Endothelial cell of umbilical vein (primary cell): ENCODE measurements at regions not wholly inside any gene's neighbourhood (a gene's known extent, or its start where the extent isn't known, plus 50 kb on each side); places are given as distances from the start of the nearest gene placed in this dataset.

Source experiments
- BruUV-seq: library from RNA; stranded (reverse); fragments of 400-500 nt; replicated peaks from 2 replicates; lab custom pipeline; 2021; lab: Mats Ljungman, UMichigan
- CTCF ChIA-PET: fragments of 300-600, 350-600 bp; sonication (Branson Sonifier 250); formaldehyde crosslinking; loops from one replicate; lab custom pipeline; 2021; ENCODE audit warnings: antibody characterized with exemption, inconsistent platforms; lab: Charles Lee
- POLR2A ChIA-PET: fragments of 300-600, 350-600 bp; sonication (Branson Sonifier 250); formaldehyde crosslinking; loops from one replicate; lab custom pipeline; 2021; ENCODE audit warnings: antibody characterized with exemption, inconsistent platforms; lab: Charles Lee
- DNase-seq: peaks from one replicate; pipeline ENCODE4 v3.0.0-alpha.2; 2011; ENCODE audit warnings: low read depth, low spot score
- FAIRE-seq: peaks from 2 replicates; lab custom pipeline; 2011; peaks lifted over from hg19 to GRCh38; lab: Jason Lieb, UNC
- H2AFZ ChIP-seq: 2 replicates; pipeline ENCODE4 v1.6.0; 2012; ENCODE audit warnings: low read depth, low read length, control low read depth, inconsistent platforms
- H3K27ac ChIP-seq: 2 replicates; pipeline ENCODE4 v1.5.1; 2011; ENCODE audit warnings: low read depth, mild to moderate bottlenecking, control low read depth, low read length, moderate library complexity; ENCODE audit not compliant: insufficient read depth
- H3K27me3 ChIP-seq, 2 experiments: 2 replicates each; pipeline versions ENCODE4 v1.6.0 to v1.6.1; 2011; ENCODE audit warnings: low read length in 2 of 2, mixed read lengths in 1 of 2; ENCODE audit not compliant: control insufficient read depth in 2 of 2, insufficient read depth in 2 of 2
- H3K36me3 ChIP-seq, 2 experiments: 2 replicates in 1 of 2; 3 replicates in 1 of 2; pipeline ENCODE4 v1.5.1; 2011; ENCODE audit warnings: low read length in 2 of 2, mild to moderate bottlenecking in 1 of 2, moderate library complexity in 1 of 2; ENCODE audit not compliant: control insufficient read depth in 2 of 2, insufficient read depth in 2 of 2; ENCODE audit errors: extremely low read depth in 1 of 2
- H3K4me1 ChIP-seq: 3 replicates; pipeline ENCODE4 v1.5.1; 2011; ENCODE audit warnings: mild to moderate bottlenecking, low read length; ENCODE audit not compliant: control insufficient read depth, insufficient read depth; ENCODE audit errors: extremely low read depth
- H3K4me2 ChIP-seq: 2 replicates; pipeline ENCODE4 v1.6.1; 2011; ENCODE audit warnings: low read length, control low read depth, mixed read lengths; ENCODE audit not compliant: insufficient read depth
- H3K4me3 ChIP-seq, 3 experiments: fragments of 200-600 bp in 1 of 3; sonication (generic), shearing (Covaris generic) in 1 of 3; replicated peaks in 1 of 3; 2 replicates each; pipeline ENCODE4 v1.5.1; 2011 to 2016; ENCODE audit warnings: control low read depth in 3 of 3, low read length in 3 of 3, mild to moderate bottlenecking in 2 of 3, inconsistent platforms in 1 of 3, low read depth in 1 of 3, moderate library complexity in 1 of 3; ENCODE audit not compliant: insufficient read depth in 1 of 3
- H3K79me2 ChIP-seq: 2 replicates; pipeline ENCODE4 v1.6.0; 2012; ENCODE audit warnings: low read length, inconsistent platforms; ENCODE audit not compliant: control insufficient read depth, insufficient read depth
- H3K9ac ChIP-seq: replicated peaks from 2 replicates; pipeline ENCODE3; 2011; ENCODE audit warnings: low read length, control low read depth; ENCODE audit not compliant: insufficient read depth; ENCODE audit errors: extremely low read depth
- H3K9me1 ChIP-seq: replicated peaks from 3 replicates; pipeline ENCODE4 v1.6.0; 2011; ENCODE audit warnings: mild to moderate bottlenecking, low read length; ENCODE audit not compliant: control insufficient read depth, insufficient read depth; ENCODE audit errors: extremely low read depth
- H3K9me3 ChIP-seq: replicated peaks from 2 replicates; pipeline ENCODE4 v1.5.1; 2012; ENCODE audit warnings: low read length, inconsistent platforms; ENCODE audit not compliant: control insufficient read depth, insufficient read depth
- H4K20me1 ChIP-seq: replicated peaks from 2 replicates; pipeline ENCODE3; 2011; ENCODE audit warnings: mild to moderate bottlenecking, low read length; ENCODE audit not compliant: control insufficient read depth, insufficient read depth; ENCODE audit errors: extremely low read depth
- EZH2 ChIP-seq: IDR thresholded peaks from 2 replicates; pipeline ENCODE4 v1.6.1; 2012; ENCODE audit warnings: borderline replicate concordance, low read depth, mild to moderate bottlenecking, moderate library complexity, low read length, inconsistent platforms; ENCODE audit not compliant: severe bottlenecking
- FOS ChIP-seq: IDR thresholded peaks from 2 replicates; pipeline ENCODE4 v1.6.1; 2011; ENCODE audit warnings: mild to moderate bottlenecking, low read length, moderate library complexity, borderline replicate concordance; ENCODE audit not compliant: insufficient read depth
- GATA2 ChIP-seq: IDR thresholded peaks from 2 replicates; pipeline ENCODE4 v1.7.0; 2011; ENCODE audit warnings: low read depth, mild to moderate bottlenecking, moderate library complexity, mixed read lengths, low read length; ENCODE audit not compliant: insufficient read length, insufficient read depth
- JUN ChIP-seq: IDR thresholded peaks from 2 replicates; pipeline ENCODE4 v1.6.1; 2011; ENCODE audit warnings: borderline replicate concordance, low read depth; ENCODE audit not compliant: insufficient read length, insufficient read depth
- MAX ChIP-seq: IDR thresholded peaks from 2 replicates; pipeline ENCODE4 v1.6.1; 2011; ENCODE audit not compliant: insufficient read depth, insufficient read length
- MYC ChIP-seq: IDR thresholded peaks from one replicate; pipeline ENCODE4 v1.6.1; 2011; ENCODE audit warnings: mild to moderate bottlenecking, low read depth, low read length
- POLR2A ChIP-seq: IDR thresholded peaks from 2 replicates; pipeline ENCODE4 v1.6.1; 2012; ENCODE audit warnings: low read depth, mild to moderate bottlenecking, control low read depth, low read length
- POLR2AphosphoS5 ChIP-seq: IDR thresholded peaks from 2 replicates; pipeline ENCODE4 v1.6.1; 2012; ENCODE audit warnings: low read depth, mild to moderate bottlenecking, control low read depth, low read length, moderate library complexity; ENCODE audit not compliant: insufficient read depth
- dilution Hi-C: fragments of 300-500 bp; cut with MboI; formaldehyde crosslinking; loops from one replicate; pipeline ENCODE4 v1.15.0; 2019; ENCODE audit warnings: low sequenced_read_pairs; ENCODE audit not compliant: extremely low pct_ligation_motif_present
- intact Hi-C: fragments of 100-400 bp; cut with micrococcal nuclease; formaldehyde crosslinking; loops from one replicate; pipeline ENCODE4 v1.10.0; 2022
- TF ChIP-seq, protein P1 (sequence below), 2 donors: IDR thresholded peaks; 1 replicate in 1 of 2; 2 replicates in 1 of 2; pipeline ENCODE4 v1.5.1; 2011; ENCODE audit warnings: low read length in 2 of 2, mild to moderate bottlenecking in 2 of 2, moderate library complexity in 2 of 2, control low read depth in 1 of 2, inconsistent platforms in 1 of 2, low read depth in 1 of 2; ENCODE audit not compliant: insufficient read depth in 1 of 2; ENCODE audit errors: extremely low read depth in 1 of 2

- no peak overlapping the region for H2AFZ ChIP-seq
- no peak overlapping the region for H3K27ac ChIP-seq
- H3K9ac ChIP-seq = no peak overlapping the region
- H3K4me1 ChIP-seq = no peaks in the 10 kb centered on the region
- no peak for FAIRE-seq
- TF ChIP-seq MAX = no peak
- no peak for TF ChIP-seq FOS
- TF ChIP-seq EZH2 = no peak
- no peak for TF ChIP-seq POLR2AphosphoS5
- no peak for TF ChIP-seq GATA2
- no peak for TF ChIP-seq POLR2A
- TF ChIP-seq JUN = no peak
- TF ChIP-seq, protein P1, sequence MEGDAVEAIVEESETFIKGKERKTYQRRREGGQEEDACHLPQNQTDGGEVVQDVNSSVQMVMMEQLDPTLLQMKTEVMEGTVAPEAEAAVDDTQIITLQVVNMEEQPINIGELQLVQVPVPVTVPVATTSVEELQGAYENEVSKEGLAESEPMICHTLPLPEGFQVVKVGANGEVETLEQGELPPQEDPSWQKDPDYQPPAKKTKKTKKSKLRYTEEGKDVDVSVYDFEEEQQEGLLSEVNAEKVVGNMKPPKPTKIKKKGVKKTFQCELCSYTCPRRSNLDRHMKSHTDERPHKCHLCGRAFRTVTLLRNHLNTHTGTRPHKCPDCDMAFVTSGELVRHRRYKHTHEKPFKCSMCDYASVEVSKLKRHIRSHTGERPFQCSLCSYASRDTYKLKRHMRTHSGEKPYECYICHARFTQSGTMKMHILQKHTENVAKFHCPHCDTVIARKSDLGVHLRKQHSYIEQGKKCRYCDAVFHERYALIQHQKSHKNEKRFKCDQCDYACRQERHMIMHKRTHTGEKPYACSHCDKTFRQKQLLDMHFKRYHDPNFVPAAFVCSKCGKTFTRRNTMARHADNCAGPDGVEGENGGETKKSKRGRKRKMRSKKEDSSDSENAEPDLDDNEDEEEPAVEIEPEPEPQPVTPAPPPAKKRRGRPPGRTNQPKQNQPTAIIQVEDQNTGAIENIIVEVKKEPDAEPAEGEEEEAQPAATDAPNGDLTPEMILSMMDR (IDR thresholded peaks at IDR 0.05; ENCODE audit: extremely low read depth in 1 of 2, insufficient read depth in 1 of 2, low read depth in 1 of 2, low read length in 2 of 2) = no peak
- TF ChIP-seq MYC = no peak
- intact Hi-C loops = no loop called here
- ChIA-PET CTCF (interaction anchor here (1.2 to 1.9 kb wide), 2 partner anchors 10 to 18 kb away, joined by 3 to 10 read pairs; no protein-coding TSS in a partner anchor), POLR2A (no interaction called here)
- H3K4me3 ChIP-seq = no peak overlapping the region
- no TSS peak for BruUV-seq
- no peaks in the 10 kb centered on the region for H3K9me3 ChIP-seq
- no peak for DNase-seq
- dilution Hi-C loops = no loop called here
- no peaks in the 10 kb centered on the region for H4K20me1 ChIP-seq
- H3K9me1 ChIP-seq = no peaks in the 10 kb centered on the region
- H3K36me3 ChIP-seq = no peaks in the 10 kb centered on the region
- no peak overlapping the region for H3K4me2 ChIP-seq
- no peaks in the 10 kb centered on the region for H3K27me3 ChIP-seq
- H3K79me2 ChIP-seq = no peaks in the 10 kb centered on the region
Measured at GRCh38 chr20:59104831-59105230, 58.8 kb upstream of the ZNF831 start.
